H7 (cell line): ENCODE measurements at regions not wholly inside any gene's neighbourhood (a gene's known extent, or its start where the extent isn't known, plus 50 kb on each side); places are given as distances from the start of the nearest gene placed in this dataset.

Experiments
- DNase-seq: peaks from one replicate; pipeline ENCODE4 v3.0.0; 2012
- H3K27me3 ChIP-seq: 2 replicates; pipeline ENCODE4 v1.6.0; 2011; ENCODE audit warnings: mild to moderate bottlenecking, low read length; ENCODE audit not compliant: control insufficient read depth, insufficient read depth
- H3K36me3 ChIP-seq: replicated peaks from 2 replicates; pipeline ENCODE4 v1.5.1; 2011; ENCODE audit warnings: low read length; ENCODE audit not compliant: control insufficient read depth, insufficient read depth
- H3K4me3 ChIP-seq: 2 replicates; pipeline ENCODE4 v1.5.1; 2011; ENCODE audit warnings: low read depth, mild to moderate bottlenecking, control low read depth, low read length, moderate library complexity; ENCODE audit not compliant: insufficient read depth

GRCh38 chr5:117881426-117882230, 1106.7 kb downstream of the DTWD2 start:
- H3K4me3 ChIP-seq = no peak overlapping the region
- H3K36me3 ChIP-seq = no peaks in the 10 kb centered on the region
- H3K27me3 ChIP-seq = no peaks in the 10 kb centered on the region
- DNase-seq = no peak

GRCh38 chr5:117880932-117881331, 1107.4 kb downstream of the DTWD2 start:
- no peaks in the 10 kb centered on the region for H3K36me3 ChIP-seq
- DNase-seq = no peak
- H3K27me3 ChIP-seq = no peaks in the 10 kb centered on the region
- no peak overlapping the region for H3K4me3 ChIP-seq

GRCh38 chr5:117877731-117878130, 1110.6 kb downstream of the DTWD2 start:
- no peak overlapping the region for H3K4me3 ChIP-seq
- DNase-seq = no peak
- H3K36me3 ChIP-seq = no peaks in the 10 kb centered on the region

GRCh38 chr5:117872798-117873368, 1115.5 kb downstream of the DTWD2 start:
- H3K4me3 ChIP-seq = no peak overlapping the region
- no peaks in the 10 kb centered on the region for H3K36me3 ChIP-seq
- DNase-seq = no peak
- H3K27me3 ChIP-seq = no peaks in the 10 kb centered on the region

More at GRCh38 chr5:117877731-117878130, 1110.6 kb downstream of the DTWD2 start:
- H3K27me3 ChIP-seq = no peaks in the 10 kb centered on the region

- Histone ChIP-seq H3K4me3 (no peak overlapping the region), H3K27me3 (no peaks in the 10 kb centered on the region), H3K36me3 (no peaks in the 10 kb centered on the region)
- no peak for DNase-seq
Measured at GRCh38 chr5:117869596-117869995, 1118.8 kb downstream of the DTWD2 start.

GRCh38 chr5:117863586-117864296, 1124.6 kb downstream of the DTWD2 start:
- Histone ChIP-seq H3K27me3 (no peaks in the 10 kb centered on the region), H3K36me3 (no peaks in the 10 kb centered on the region)

GRCh38 chr5:117860550-117860949, 1127.8 kb downstream of the DTWD2 start:
- no peak overlapping the region for H3K4me3 ChIP-seq
- H3K27me3 ChIP-seq = no peaks in the 10 kb centered on the region
- no peaks in the 10 kb centered on the region for H3K36me3 ChIP-seq
- DNase-seq = no peak

More at GRCh38 chr5:117863586-117864296, 1124.6 kb downstream of the DTWD2 start:
- H3K4me3 ChIP-seq = no peak overlapping the region
- no peak for DNase-seq

GRCh38 chr5:117859176-117859575, 1129.2 kb downstream of the DTWD2 start:
- Histone ChIP-seq H3K4me3 (no peak overlapping the region), H3K36me3 (no peaks in the 10 kb centered on the region), H3K27me3 (no peaks in the 10 kb centered on the region)
- no peak for DNase-seq

- H3K4me3 ChIP-seq = no peak overlapping the region
- H3K36me3 ChIP-seq = no peaks in the 10 kb centered on the region
- DNase-seq = no peak
- H3K27me3 ChIP-seq = no peaks in the 10 kb centered on the region
Measured at GRCh38 chr5:117856713-117857112, 1131.6 kb downstream of the DTWD2 start.

- Histone ChIP-seq H3K4me3 (no peak overlapping the region), H3K27me3 (no peaks in the 10 kb centered on the region), H3K36me3 (no peaks in the 10 kb centered on the region)
Measured at GRCh38 chr5:117837786-117838185, 1150.6 kb downstream of the DTWD2 start.

GRCh38 chr5:117833691-117834090, 1154.7 kb downstream of the DTWD2 start:
- no peaks in the 10 kb centered on the region for H3K27me3 ChIP-seq
- no peak for DNase-seq

More at GRCh38 chr5:117837786-117838185, 1150.6 kb downstream of the DTWD2 start:
- no peak for DNase-seq

GRCh38 chr5:117829646-117830045, 1158.7 kb downstream of the DTWD2 start:
- DNase-seq = no peak
- no peaks in the 10 kb centered on the region for H3K36me3 ChIP-seq
- H3K27me3 ChIP-seq = no peaks in the 10 kb centered on the region
- no peak overlapping the region for H3K4me3 ChIP-seq

More at GRCh38 chr5:117833691-117834090, 1154.7 kb downstream of the DTWD2 start:
- H3K36me3 ChIP-seq = no peaks in the 10 kb centered on the region
- H3K4me3 ChIP-seq = no peak overlapping the region

- no peaks in the 10 kb centered on the region for H3K27me3 ChIP-seq
- DNase-seq = no peak
- H3K36me3 ChIP-seq = no peaks in the 10 kb centered on the region
- H3K4me3 ChIP-seq = no peak overlapping the region
Measured at GRCh38 chr5:117813850-117814249, 1174.5 kb downstream of the DTWD2 start.

GRCh38 chr5:117812861-117813260, 1175.5 kb downstream of the DTWD2 start:
- H3K36me3 ChIP-seq = no peaks in the 10 kb centered on the region
- H3K27me3 ChIP-seq = no peaks in the 10 kb centered on the region

GRCh38 chr5:117809251-117809650, 1179.1 kb downstream of the DTWD2 start:
- H3K27me3 ChIP-seq = no peaks in the 10 kb centered on the region
- no peak for DNase-seq

More at GRCh38 chr5:117812861-117813260, 1175.5 kb downstream of the DTWD2 start:
- no peak for DNase-seq
- no peak overlapping the region for H3K4me3 ChIP-seq

More at GRCh38 chr5:117809251-117809650, 1179.1 kb downstream of the DTWD2 start:
- Histone ChIP-seq H3K36me3 (no peaks in the 10 kb centered on the region), H3K4me3 (no peak overlapping the region)
